ENCODE measurements at regions not wholly inside any gene's neighbourhood (a gene's known extent, or its start where the extent isn't known, plus 50 kb on each side); places are given as distances from the start of the nearest gene placed in this dataset.

DNA sequence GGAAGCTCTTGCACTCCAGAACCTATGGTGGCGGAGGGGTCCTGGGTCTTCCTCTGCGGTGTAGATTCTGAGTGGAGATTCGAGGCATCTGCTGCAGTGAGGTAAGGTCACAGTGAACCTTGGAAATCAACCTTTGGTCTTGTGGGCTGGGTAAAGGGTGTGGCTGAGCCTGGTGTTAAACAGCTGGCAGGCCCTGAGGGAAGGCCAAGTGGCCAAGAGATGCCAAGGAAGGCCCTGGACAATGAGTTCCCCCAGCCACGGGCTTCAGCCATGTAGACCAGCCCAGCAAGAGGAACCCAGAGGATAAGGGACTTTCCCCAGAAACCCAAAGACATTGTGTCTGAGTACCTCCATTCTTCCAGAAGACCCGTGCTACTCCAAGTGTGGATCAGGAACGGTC is 137.2 kb upstream of the ETS2 start:
- no peaks in the 10 kb centered on the region for H3K9me3 ChIP-seq (ENCODE audit: low read length)
- H3K4me3 ChIP-seq (ENCODE audit: low read depth, low read length, poor library complexity, severe bottlenecking), result no peak overlapping the region
- no peaks in the 10 kb centered on the region for H3K36me3 ChIP-seq (ENCODE audit: insufficient read depth, low read length)
- no peaks in the 10 kb centered on the region for H4K20me1 ChIP-seq (ENCODE audit: insufficient read depth, low read length)
- no peaks in the 10 kb centered on the region for H3K79me2 ChIP-seq (ENCODE audit: insufficient read depth, low read depth, low read length)
- H3K4me2 ChIP-seq (ENCODE audit: low read length), result no peak overlapping the region
- ChIA-PET POLR2A (interaction anchor here (0.7 kb wide), 1 partner anchor 135 kb away, joined by 3 read pairs; no protein-coding TSS in a partner anchor), CTCF (ENCODE audit: unreplicated experiment) (no interaction called here)
- H3K9me2 ChIP-seq (ENCODE audit: insufficient read depth, low read length), result no peaks in the 10 kb centered on the region
- H3K4me1 ChIP-seq (ENCODE audit: insufficient read depth, low read length, poor library complexity, severe bottlenecking), result no peaks in the 10 kb centered on the region
- no peak for DNase-seq (ENCODE audit: low spot score)
- TF ChIP-seq EZH2phosphoT487 (IDR thresholded peaks at IDR 0.05; ENCODE audit: borderline replicate concordance, low read depth, low read length) (no peak), CTCF (conservative IDR thresholded peaks at IDR 0.05; ENCODE audit: low read length) (no peak)
- H2AFZ ChIP-seq (ENCODE audit: low read length), result no peak overlapping the region
- intact Hi-C loops (cut with micrococcal nuclease; ENCODE audit: unreplicated experiment), result loop anchor here (2.0 kb wide), 1 partner anchor 468 kb away; no protein-coding TSS in a partner anchor
- H3K27ac ChIP-seq (ENCODE audit: low read depth, low read length, poor library complexity, severe bottlenecking), result no peak overlapping the region
- BruUV-seq (replicated peaks), result no TSS peak

DNA sequence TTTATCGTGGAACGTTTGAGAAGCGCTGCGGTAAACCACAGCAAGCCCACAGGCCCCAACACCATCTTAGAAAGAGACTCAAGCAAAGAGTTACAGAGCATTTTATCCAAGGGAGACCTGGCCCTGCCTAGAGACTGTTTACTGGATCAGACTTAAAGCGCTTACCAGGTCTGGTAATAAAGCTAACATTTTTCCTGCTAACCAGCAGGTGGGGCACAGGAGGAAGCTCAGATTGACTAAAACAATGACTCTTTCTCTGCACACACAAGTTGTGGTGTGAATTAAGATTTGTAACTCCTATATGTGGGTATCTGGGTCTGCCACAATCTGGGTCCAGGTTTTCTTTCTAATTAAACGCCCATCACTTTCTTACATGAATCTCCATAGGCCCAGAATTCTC is 136.5 kb upstream of the ETS2 start:
- intact Hi-C loops (cut with micrococcal nuclease; ENCODE audit: unreplicated experiment), result loop anchor here (2.0 kb wide), 1 partner anchor 468 kb away; no protein-coding TSS in a partner anchor
- no peaks in the 10 kb centered on the region for H3K9me2 ChIP-seq (ENCODE audit: insufficient read depth, low read length)
- H3K9me3 ChIP-seq (ENCODE audit: low read length), result no peaks in the 10 kb centered on the region
- no peaks in the 10 kb centered on the region for H3K4me1 ChIP-seq (ENCODE audit: insufficient read depth, low read length, poor library complexity, severe bottlenecking)
- H3K36me3 ChIP-seq (ENCODE audit: insufficient read depth, low read length), result no peaks in the 10 kb centered on the region
- CTCF ChIA-PET (ENCODE audit: unreplicated experiment), result no interaction called here
- no peaks in the 10 kb centered on the region for H4K20me1 ChIP-seq (ENCODE audit: insufficient read depth, low read length)
- POLR2A ChIA-PET, result interaction anchor here (0.7 kb wide), 1 partner anchor 135 kb away, joined by 3 read pairs; no protein-coding TSS in a partner anchor
- H2AFZ ChIP-seq (ENCODE audit: low read length), result no peak overlapping the region
- no TSS peak for BruUV-seq (replicated peaks)
- no peaks in the 10 kb centered on the region for H3K79me2 ChIP-seq (ENCODE audit: insufficient read depth, low read depth, low read length)
- TF ChIP-seq CTCF (conservative IDR thresholded peaks at IDR 0.05; ENCODE audit: low read length), result peak; percentile 65
- TF ChIP-seq EZH2phosphoT487 (IDR thresholded peaks at IDR 0.05; ENCODE audit: borderline replicate concordance, low read depth, low read length), result no peak
- H3K27ac ChIP-seq (ENCODE audit: low read depth, low read length, poor library complexity, severe bottlenecking), result no peak overlapping the region
- peak; percentile 19 for DNase-seq (ENCODE audit: low spot score)
- no peak overlapping the region for H3K4me3 ChIP-seq (ENCODE audit: low read depth, low read length, poor library complexity, severe bottlenecking)
- no peak overlapping the region for H3K4me2 ChIP-seq (ENCODE audit: low read length)

- BruUV-seq (replicated peaks), result no TSS peak
- no peaks in the 10 kb centered on the region for H3K4me1 ChIP-seq (ENCODE audit: insufficient read depth, low read length, poor library complexity, severe bottlenecking)
- H3K36me3 ChIP-seq (ENCODE audit: insufficient read depth, low read length), result no peaks in the 10 kb centered on the region
- ChIA-PET CTCF (ENCODE audit: unreplicated experiment) (no interaction called here), POLR2A (no interaction called here)
- H3K4me3 ChIP-seq (ENCODE audit: low read depth, low read length, poor library complexity, severe bottlenecking), result no peak overlapping the region
- no peak for TF ChIP-seq CTCF (conservative IDR thresholded peaks at IDR 0.05; ENCODE audit: low read length)
- no peak for TF ChIP-seq EZH2phosphoT487 (IDR thresholded peaks at IDR 0.05; ENCODE audit: borderline replicate concordance, low read depth, low read length)
- DNase-seq (ENCODE audit: low spot score), result no peak
- no peaks in the 10 kb centered on the region for H3K9me2 ChIP-seq (ENCODE audit: insufficient read depth, low read length)
- H3K9me3 ChIP-seq (ENCODE audit: low read length), result no peaks in the 10 kb centered on the region
- no peak overlapping the region for H2AFZ ChIP-seq (ENCODE audit: low read length)
- no peak overlapping the region for H3K27ac ChIP-seq (ENCODE audit: low read depth, low read length, poor library complexity, severe bottlenecking)
- no peak overlapping the region for H3K4me2 ChIP-seq (ENCODE audit: low read length)
- no peaks in the 10 kb centered on the region for H4K20me1 ChIP-seq (ENCODE audit: insufficient read depth, low read length)
- no peaks in the 10 kb centered on the region for H3K79me2 ChIP-seq (ENCODE audit: insufficient read depth, low read depth, low read length)
- intact Hi-C loops (cut with micrococcal nuclease; ENCODE audit: unreplicated experiment), result no loop called here
These were observed 134.9 kb upstream of the ETS2 start for GRCh38 chr21:38670861-38671260.
